Right lobe of liver (tissue), 6 donors: ENCODE measurements at regions not wholly inside any gene's neighbourhood (a gene's known extent, or its start where the extent isn't known, plus 50 kb on each side); places are given as distances from the start of the nearest gene placed in this dataset.

Experiments
- ATAC-seq, 4 donors: fragments of 200-7000 bp; cut with Tn5 transposase; one replicate each; pipeline ENCODE4 v1.9.1; 2020; ENCODE audit warnings: mild to moderate bottlenecking in 4 of 4, moderate library complexity in 4 of 4
- DNase-seq, 3 donors: peaks; one replicate each; pipeline ENCODE4 v3.0.0-alpha.2; 2020
- H3K27ac ChIP-seq, 3 donors: fragments of 200-600 bp; one replicate each; pipeline ENCODE4 v1.8.0; 2022
- H3K27me3 ChIP-seq, 2 donors: fragments of 200-600 bp; one replicate each; pipeline ENCODE4 v1.8.0; 2022
- H3K36me3 ChIP-seq, 4 donors: fragments of 200-600 bp; sonication (generic) in 1 of 4; one replicate each; pipeline versions ENCODE4 v1.5.1 to v1.8.0; 2017 to 2022; ENCODE audit warnings: control low read depth in 1 of 4
- H3K4me1 ChIP-seq, 4 donors: fragments of 200-600 bp; sonication (generic) in 1 of 4; one replicate each; pipeline versions ENCODE4 v1.5.1 to v1.8.0; 2017 to 2022; ENCODE audit warnings: control low read depth in 1 of 4
- H3K4me3 ChIP-seq, 3 donors: fragments of 200-600 bp; one replicate each; pipeline ENCODE4 v1.8.0; 2022
- H3K9me3 ChIP-seq, 4 donors: fragments of 200-600 bp; sonication (generic) in 1 of 4; one replicate each; pipeline versions ENCODE4 v1.5.1 to v1.8.0; 2017 to 2022; ENCODE audit warnings: control low read depth in 1 of 4
- POLR2A ChIP-seq: fragments of 450-650 bp; IDR thresholded peaks from one replicate; pipeline ENCODE4 v1.6.1; 2017; ENCODE audit warnings: antibody characterized with exemption, mild to moderate bottlenecking
- WGBS: methylation state at CpG from one replicate; pipeline ENCODE4 v1.1.6; 2018; ENCODE audit warnings: low coverage, low lambda C conversion rate; ENCODE audit not compliant: insufficient coverage; ENCODE audit errors: missing lambda C conversion rate; 5-methylcytosine and 5-hydroxymethylcytosine counted together
- intact Hi-C, 2 donors: fragments of 100-400 bp; cut with DNase I; formaldehyde crosslinking; loops; one replicate each; pipeline versions ENCODE4 v1.11.2 to v1.14.1; 2022
- TF ChIP-seq, protein P1 (sequence below), 4 donors: fragments of 200-600 bp in 3 of 4; fragments of 450-650 bp in 1 of 4; IDR thresholded peaks; one replicate each; pipeline versions ENCODE4 v1.5.1 to v1.8.0; 2016 to 2022; ENCODE audit warnings: antibody characterized with exemption in 4 of 4, mild to moderate bottlenecking in 2 of 4
- donor health status: DM: no; HTN: yes; CAD: no.
- donor health status: DM: no; HTN: no; CAD: no.
- donor health status: DM: no; HTN: no; CAD: no.
- donor health status: DM: no; HTN: yes; CAD: no.
- donor health status: DM: no; HTN: yes; CAD: no.

DNA sequence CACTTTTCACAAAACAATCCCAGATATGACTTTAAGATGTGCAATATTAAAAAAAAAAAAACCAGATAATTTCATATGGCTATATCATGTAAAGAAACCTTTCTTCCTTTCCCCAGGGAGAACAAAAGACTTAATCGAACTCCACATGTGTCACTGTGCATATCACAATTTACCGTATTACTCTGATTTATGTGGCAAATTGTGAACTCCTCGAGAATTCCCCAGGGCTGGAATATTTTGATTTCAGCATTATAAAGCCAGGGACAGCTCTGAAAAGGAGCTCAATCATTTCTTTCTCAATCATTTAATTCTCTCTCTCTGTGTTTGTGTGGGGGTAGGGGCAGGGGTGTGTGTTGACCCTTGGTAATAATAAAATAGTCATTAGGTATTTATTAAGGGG, 165.8 kb downstream of the TDRD15 start:
- TF ChIP-seq, protein P1, sequence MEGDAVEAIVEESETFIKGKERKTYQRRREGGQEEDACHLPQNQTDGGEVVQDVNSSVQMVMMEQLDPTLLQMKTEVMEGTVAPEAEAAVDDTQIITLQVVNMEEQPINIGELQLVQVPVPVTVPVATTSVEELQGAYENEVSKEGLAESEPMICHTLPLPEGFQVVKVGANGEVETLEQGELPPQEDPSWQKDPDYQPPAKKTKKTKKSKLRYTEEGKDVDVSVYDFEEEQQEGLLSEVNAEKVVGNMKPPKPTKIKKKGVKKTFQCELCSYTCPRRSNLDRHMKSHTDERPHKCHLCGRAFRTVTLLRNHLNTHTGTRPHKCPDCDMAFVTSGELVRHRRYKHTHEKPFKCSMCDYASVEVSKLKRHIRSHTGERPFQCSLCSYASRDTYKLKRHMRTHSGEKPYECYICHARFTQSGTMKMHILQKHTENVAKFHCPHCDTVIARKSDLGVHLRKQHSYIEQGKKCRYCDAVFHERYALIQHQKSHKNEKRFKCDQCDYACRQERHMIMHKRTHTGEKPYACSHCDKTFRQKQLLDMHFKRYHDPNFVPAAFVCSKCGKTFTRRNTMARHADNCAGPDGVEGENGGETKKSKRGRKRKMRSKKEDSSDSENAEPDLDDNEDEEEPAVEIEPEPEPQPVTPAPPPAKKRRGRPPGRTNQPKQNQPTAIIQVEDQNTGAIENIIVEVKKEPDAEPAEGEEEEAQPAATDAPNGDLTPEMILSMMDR (IDR thresholded peaks at IDR 0.05), result no peak
- TF ChIP-seq POLR2A, result no peak
- ATAC-seq (no peak), DNase-seq (no peak)
- H3K4me1 ChIP-seq, result no peaks in the 10 kb centered on the region
- intact Hi-C loops, result no loop called here
- no peaks in the 10 kb centered on the region for H3K36me3 ChIP-seq
- no peak overlapping the region for H3K27ac ChIP-seq
- no peaks in the 10 kb centered on the region for H3K9me3 ChIP-seq
- 62% methylated on average over 3 of the region's 3 CpGs for WGBS
- no peak overlapping the region for H3K4me3 ChIP-seq
- no peaks in the 10 kb centered on the region for H3K27me3 ChIP-seq

DNA sequence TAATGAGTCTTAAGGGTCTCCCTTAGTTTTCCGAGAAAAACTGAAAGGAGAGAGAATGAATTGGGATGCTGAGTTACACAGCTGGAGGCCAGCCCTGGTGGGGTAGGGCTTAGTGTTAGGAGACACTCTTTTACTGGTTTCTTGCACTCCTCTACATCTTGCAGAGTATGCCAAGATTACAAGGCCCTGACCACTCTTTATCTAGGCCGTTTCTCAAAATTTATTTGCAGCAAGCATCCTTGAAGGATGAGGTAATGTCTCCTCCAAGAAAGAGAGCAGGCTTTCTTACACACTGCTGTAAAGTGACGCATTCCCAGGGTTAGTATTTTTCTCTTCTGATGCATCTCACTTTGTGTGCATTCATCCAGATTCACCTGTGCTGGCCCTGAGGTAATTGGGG, 166.2 kb downstream of the TDRD15 start:
- no peak overlapping the region for H3K4me3 ChIP-seq
- ATAC-seq, result no peak
- WGBS, result 27% methylated on average over 2 of the region's 3 CpGs
- DNase-seq, result no peak
- H3K27me3 ChIP-seq, result no peaks in the 10 kb centered on the region
- H3K4me1 ChIP-seq, result no peaks in the 10 kb centered on the region
- H3K36me3 ChIP-seq, result no peaks in the 10 kb centered on the region
- no peaks in the 10 kb centered on the region for H3K9me3 ChIP-seq
- TF ChIP-seq, protein P1 (IDR thresholded peaks at IDR 0.05), result no peak
- no peak for TF ChIP-seq POLR2A
- intact Hi-C loops, result no loop called here
- no peak overlapping the region for H3K27ac ChIP-seq

DNA sequence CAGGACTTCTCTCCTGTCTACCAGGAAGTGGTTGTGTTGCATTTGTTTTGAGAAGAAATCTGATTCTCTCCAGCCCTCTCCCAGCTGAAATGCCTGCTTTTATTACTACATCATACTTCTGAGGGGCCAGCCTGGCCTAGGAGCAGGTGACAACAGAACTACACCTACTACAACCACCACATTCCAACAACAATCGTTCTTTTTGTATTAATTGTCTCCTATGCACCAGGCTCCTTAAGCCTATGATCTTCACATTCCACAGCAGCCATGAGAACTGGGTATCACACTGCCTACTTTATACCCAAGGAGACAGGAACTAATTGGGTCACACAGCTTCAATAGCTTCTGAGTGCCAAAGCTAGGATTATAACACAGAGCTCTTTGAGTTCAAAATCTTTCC, 167.7 kb downstream of the TDRD15 start:
- Histone ChIP-seq H3K27ac (no peak overlapping the region), H3K9me3 (no peaks in the 10 kb centered on the region), H3K27me3 (no peaks in the 10 kb centered on the region), H3K36me3 (no peaks in the 10 kb centered on the region), H3K4me1 (no peaks in the 10 kb centered on the region), H3K4me3 (no peak overlapping the region)
- WGBS, result 83% methylated on average over 1 of the region's 1 CpG
- intact Hi-C loops, result no loop called here
- DNase-seq (no peak), ATAC-seq (no peak)
- TF ChIP-seq, protein P1 (IDR thresholded peaks at IDR 0.05), result no peak
- no peak for TF ChIP-seq POLR2A

DNA sequence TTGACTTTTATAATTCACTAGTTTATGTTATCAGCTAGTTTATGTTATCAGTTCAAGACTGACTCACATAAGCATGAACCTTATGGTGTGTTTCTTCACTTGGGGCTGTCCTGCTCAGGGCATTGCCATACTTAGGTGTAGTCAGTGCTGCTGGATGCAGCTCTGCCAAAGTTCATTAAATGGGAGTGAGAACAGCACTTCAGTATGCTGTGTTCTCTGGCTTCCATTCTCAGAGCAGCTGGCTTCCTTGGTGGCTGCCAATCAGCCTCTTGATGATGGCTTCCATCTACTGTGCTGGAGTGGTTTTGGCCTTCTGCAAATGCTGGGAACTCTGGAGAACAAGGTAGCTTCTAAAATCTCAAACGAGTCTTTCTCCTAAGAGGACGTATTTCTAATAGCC, 170.7 kb downstream of the TDRD15 start:
- DNase-seq (no peak), ATAC-seq (no peak)
- intact Hi-C loops, result no loop called here
- H3K4me1 ChIP-seq, result no peaks in the 10 kb centered on the region
- H3K36me3 ChIP-seq, result no peaks in the 10 kb centered on the region
- no peak overlapping the region for H3K27ac ChIP-seq
- no CpG with 5 or more reads among the region's 2 CpGs for WGBS
- H3K4me3 ChIP-seq, result no peak overlapping the region
- TF ChIP-seq, protein P1 (IDR thresholded peaks at IDR 0.05), result no peak
- TF ChIP-seq POLR2A, result no peak
- no peaks in the 10 kb centered on the region for H3K9me3 ChIP-seq
- H3K27me3 ChIP-seq, result no peaks in the 10 kb centered on the region

DNA sequence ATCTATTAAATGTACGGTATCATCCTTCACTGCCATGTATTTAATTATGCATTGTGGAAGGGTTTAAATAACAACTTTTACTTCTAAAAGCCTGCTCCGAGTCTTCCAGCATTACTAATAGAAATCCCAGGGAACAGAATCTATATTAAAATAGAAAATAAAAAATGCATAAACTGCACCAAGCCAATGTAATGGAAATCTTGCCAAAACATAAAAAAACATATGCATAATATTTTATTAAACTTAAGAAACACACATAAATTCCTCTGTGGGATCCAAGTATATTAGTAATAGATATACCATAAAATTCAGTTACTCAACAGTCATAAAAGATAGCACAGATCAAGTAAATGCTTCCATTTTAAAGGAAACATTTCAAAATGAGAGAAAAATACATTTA, 175.6 kb downstream of the TDRD15 start:
- DNase-seq (no peak), ATAC-seq (no peak)
- no peak overlapping the region for H3K4me3 ChIP-seq
- H3K36me3 ChIP-seq, result no peaks in the 10 kb centered on the region
- H3K9me3 ChIP-seq, result no peaks in the 10 kb centered on the region
- H3K27me3 ChIP-seq, result no peaks in the 10 kb centered on the region
- TF ChIP-seq, protein P1 (IDR thresholded peaks at IDR 0.05), result no peak
- TF ChIP-seq POLR2A, result no peak
- no peak overlapping the region for H3K27ac ChIP-seq
- intact Hi-C loops, result no loop called here
- WGBS, result 78% methylated on average over 2 of the region's 2 CpGs
- H3K4me1 ChIP-seq, result no peaks in the 10 kb centered on the region
